HCT116 (cell line): ENCODE measurements at regions not wholly inside any gene's neighbourhood (a gene's known extent, or its start where the extent isn't known, plus 50 kb on each side); places are given as distances from the start of the nearest gene placed in this dataset.
A peak's percentile ranks its signal among the peaks of the same experiment; 100 is the strongest.

Source experiments
- CBX3 ChIP-seq: IDR thresholded peaks from 2 replicates; pipeline ENCODE4 v1.6.1; 2012; ENCODE audit warnings: low read depth
- ELF1 ChIP-seq: IDR thresholded peaks from 2 replicates; pipeline ENCODE4 v1.6.1; 2012; ENCODE audit warnings: low read depth, borderline replicate concordance
- POLR2A ChIP-seq: IDR thresholded peaks from 2 replicates; pipeline ENCODE4 v1.7.0; 2011; ENCODE audit warnings: borderline replicate concordance; ENCODE audit not compliant: insufficient read depth, insufficient read length; ENCODE audit errors: extremely low read depth
- REST ChIP-seq: IDR thresholded peaks from 2 replicates; pipeline ENCODE4 v1.6.1; 2012; ENCODE audit warnings: low read depth
- YY1 ChIP-seq: IDR thresholded peaks from 2 replicates; pipeline ENCODE4 v1.6.1; 2011; ENCODE audit warnings: low read length, low read depth, moderate library complexity, mild to moderate bottlenecking; ENCODE audit not compliant: insufficient replicate concordance; ENCODE audit errors: extremely low read depth
- ZNF274 ChIP-seq: fragments of 200-500 bp; sonication (Bioruptor generic); IDR thresholded peaks from 2 replicates; pipeline ENCODE4 v1.6.1; 2014; ENCODE audit warnings: mild to moderate bottlenecking, low read depth, low read length, inconsistent platforms
- TF ChIP-seq, protein P1 (sequence below), 3 experiments: fragments of 200-600 bp in 1 of 3; sonication (generic) in 1 of 3; IDR thresholded peaks in 2 of 3; conservative IDR thresholded peaks in 1 of 3; 2 replicates each; pipeline ENCODE4 v1.5.1; 2012 to 2017; ENCODE audit warnings: low read depth in 2 of 3, low read length in 2 of 3, antibody characterized with exemption in 1 of 3, borderline replicate concordance in 1 of 3, control low read depth in 1 of 3, mild to moderate bottlenecking in 1 of 3, mixed read lengths in 1 of 3, mixed run types in 1 of 3, moderate library complexity in 1 of 3; ENCODE audit not compliant: insufficient read depth in 1 of 3

DNA sequence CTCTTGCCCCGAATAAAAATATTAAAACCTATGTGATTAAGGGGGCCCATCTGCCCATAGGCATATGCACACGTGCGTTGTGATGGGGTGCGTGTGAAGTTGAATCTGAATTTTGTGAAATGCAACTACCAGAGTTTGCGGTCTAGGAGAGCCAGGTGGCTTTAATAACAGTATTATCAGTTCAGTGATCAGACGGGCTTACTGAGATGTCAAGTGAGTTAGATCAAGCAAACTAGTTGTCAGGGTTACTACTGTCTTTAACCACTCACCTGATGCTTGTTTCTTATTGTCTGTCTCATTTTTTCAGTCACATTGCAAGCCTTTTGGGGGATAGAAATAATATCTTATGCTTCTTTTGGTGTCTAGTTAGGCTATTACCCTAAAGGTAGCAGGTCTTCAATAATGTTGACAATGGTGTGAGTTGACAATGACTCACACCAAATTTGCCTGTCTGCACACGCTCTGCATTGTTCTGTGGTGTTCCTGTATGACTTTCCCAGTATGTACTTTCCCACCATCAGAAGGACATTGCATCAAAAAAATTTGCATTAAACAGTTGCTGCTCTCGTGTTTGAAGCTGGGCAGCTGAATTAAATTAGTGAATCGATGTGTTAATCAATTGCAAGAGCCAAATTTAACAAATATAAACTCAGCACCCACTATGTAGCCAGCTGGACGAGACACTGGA, 103.1 kb upstream of the NAA20 start:
- TF ChIP-seq YY1, result no peak
- TF ChIP-seq, protein P1, sequence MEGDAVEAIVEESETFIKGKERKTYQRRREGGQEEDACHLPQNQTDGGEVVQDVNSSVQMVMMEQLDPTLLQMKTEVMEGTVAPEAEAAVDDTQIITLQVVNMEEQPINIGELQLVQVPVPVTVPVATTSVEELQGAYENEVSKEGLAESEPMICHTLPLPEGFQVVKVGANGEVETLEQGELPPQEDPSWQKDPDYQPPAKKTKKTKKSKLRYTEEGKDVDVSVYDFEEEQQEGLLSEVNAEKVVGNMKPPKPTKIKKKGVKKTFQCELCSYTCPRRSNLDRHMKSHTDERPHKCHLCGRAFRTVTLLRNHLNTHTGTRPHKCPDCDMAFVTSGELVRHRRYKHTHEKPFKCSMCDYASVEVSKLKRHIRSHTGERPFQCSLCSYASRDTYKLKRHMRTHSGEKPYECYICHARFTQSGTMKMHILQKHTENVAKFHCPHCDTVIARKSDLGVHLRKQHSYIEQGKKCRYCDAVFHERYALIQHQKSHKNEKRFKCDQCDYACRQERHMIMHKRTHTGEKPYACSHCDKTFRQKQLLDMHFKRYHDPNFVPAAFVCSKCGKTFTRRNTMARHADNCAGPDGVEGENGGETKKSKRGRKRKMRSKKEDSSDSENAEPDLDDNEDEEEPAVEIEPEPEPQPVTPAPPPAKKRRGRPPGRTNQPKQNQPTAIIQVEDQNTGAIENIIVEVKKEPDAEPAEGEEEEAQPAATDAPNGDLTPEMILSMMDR (IDR thresholded peaks at IDR 0.05 in 2 of 3, conservative IDR thresholded peaks at IDR 0.05 in 1 of 3; ENCODE audit: borderline replicate concordance in 1 of 3, insufficient read depth in 1 of 3, low read depth in 2 of 3, low read length in 2 of 3), result no peak
- no peak for TF ChIP-seq REST
- no peak for TF ChIP-seq ELF1
- no peak for TF ChIP-seq POLR2A
- TF ChIP-seq ZNF274, result no peak
- TF ChIP-seq CBX3, result peak; percentile 26; the same call in 1 of the 2 replicates
